GM13977 (cell line): ENCODE measurements at regions not wholly inside any gene's neighbourhood (a gene's known extent, or its start where the extent isn't known, plus 50 kb on each side); places are given as distances from the start of the nearest gene placed in this dataset.
"Not testable (repeated sequence)": the region's sequence is repeated elsewhere in the genome, so short reads cannot be mapped to it uniquely, and the experiment has no call there.

Experiments used
- DNase-seq: peaks from one replicate; pipeline ENCODE4 v3.0.0; 2012; ENCODE audit warnings: low spot score
- in situ Hi-C: fragments of 300-500 bp; cut with MboI; formaldehyde crosslinking; loops from one replicate; pipeline ENCODE4 v1.12.0; 2022; ENCODE audit warnings: low sequenced_read_pairs, low pct_unique_long_range_greater_than_20kb, mixed read lengths, inconsistent platforms; ENCODE audit not compliant: unreplicated experiment
- TF ChIP-seq, protein P1 (sequence below): IDR thresholded peaks from 2 replicates; pipeline ENCODE4 v1.5.1; 2012; ENCODE audit warnings: mild to moderate bottlenecking, control low read depth; ENCODE audit not compliant: insufficient read depth; ENCODE audit errors: extremely low read depth, missing control alignments

DNA sequence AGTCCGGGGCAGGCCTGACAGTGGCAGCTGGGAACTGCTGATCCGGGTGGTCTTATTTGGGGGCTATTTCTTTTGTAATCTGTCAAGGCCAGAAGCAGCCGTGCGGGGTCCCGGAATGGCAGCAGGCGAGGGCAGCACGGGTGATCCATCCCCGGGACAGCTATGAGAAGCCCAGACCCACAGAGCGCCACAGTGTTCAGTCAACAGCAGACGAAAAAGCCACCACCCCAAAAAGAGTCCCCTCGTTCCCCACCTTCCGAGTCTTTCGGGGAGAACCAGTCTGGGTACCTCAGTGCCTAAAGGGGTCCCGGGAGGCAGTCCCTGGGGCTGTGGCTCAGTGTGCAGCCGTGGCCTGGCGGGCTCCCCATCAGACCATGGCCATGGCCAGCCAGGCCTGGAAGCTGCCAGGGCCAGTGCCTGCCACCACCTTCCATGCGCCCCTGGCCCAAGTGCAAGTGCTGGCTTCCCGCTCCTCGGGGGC is 125.1 kb upstream of the KCTD7 start:
- DNase-seq: no peak
- TF ChIP-seq, protein P1, sequence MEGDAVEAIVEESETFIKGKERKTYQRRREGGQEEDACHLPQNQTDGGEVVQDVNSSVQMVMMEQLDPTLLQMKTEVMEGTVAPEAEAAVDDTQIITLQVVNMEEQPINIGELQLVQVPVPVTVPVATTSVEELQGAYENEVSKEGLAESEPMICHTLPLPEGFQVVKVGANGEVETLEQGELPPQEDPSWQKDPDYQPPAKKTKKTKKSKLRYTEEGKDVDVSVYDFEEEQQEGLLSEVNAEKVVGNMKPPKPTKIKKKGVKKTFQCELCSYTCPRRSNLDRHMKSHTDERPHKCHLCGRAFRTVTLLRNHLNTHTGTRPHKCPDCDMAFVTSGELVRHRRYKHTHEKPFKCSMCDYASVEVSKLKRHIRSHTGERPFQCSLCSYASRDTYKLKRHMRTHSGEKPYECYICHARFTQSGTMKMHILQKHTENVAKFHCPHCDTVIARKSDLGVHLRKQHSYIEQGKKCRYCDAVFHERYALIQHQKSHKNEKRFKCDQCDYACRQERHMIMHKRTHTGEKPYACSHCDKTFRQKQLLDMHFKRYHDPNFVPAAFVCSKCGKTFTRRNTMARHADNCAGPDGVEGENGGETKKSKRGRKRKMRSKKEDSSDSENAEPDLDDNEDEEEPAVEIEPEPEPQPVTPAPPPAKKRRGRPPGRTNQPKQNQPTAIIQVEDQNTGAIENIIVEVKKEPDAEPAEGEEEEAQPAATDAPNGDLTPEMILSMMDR: no peak
- in situ Hi-C loops: no loop called here

DNA sequence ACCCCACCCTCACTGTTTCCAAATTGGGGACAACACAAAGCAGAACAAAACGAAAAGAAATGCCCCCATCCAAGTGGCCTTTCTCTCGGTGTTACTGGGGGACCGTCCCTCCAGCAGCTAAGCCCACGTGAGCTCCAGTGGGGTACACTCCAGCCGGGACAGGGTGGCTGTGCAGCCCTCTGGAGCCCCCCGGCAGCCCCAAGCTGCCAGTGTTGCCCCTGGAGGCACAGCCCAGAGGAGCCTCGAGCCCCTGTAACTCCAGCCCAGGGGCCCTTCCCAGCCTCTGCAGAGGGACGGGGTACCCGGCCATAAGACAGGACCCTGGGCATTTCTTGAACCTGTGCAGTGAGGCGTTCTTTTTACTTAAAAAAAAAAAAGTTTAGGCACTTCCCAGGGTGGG is 124.5 kb upstream of the KCTD7 start:
- TF ChIP-seq, protein P1: no peak
- DNase-seq: no peak
- in situ Hi-C loops: no loop called here

GRCh38 chr7:66505009-66505408 is 123.7 kb upstream of the KCTD7 start:
- in situ Hi-C loops: no loop called here
- TF ChIP-seq, protein P1: no peak
- no peak for DNase-seq

DNA sequence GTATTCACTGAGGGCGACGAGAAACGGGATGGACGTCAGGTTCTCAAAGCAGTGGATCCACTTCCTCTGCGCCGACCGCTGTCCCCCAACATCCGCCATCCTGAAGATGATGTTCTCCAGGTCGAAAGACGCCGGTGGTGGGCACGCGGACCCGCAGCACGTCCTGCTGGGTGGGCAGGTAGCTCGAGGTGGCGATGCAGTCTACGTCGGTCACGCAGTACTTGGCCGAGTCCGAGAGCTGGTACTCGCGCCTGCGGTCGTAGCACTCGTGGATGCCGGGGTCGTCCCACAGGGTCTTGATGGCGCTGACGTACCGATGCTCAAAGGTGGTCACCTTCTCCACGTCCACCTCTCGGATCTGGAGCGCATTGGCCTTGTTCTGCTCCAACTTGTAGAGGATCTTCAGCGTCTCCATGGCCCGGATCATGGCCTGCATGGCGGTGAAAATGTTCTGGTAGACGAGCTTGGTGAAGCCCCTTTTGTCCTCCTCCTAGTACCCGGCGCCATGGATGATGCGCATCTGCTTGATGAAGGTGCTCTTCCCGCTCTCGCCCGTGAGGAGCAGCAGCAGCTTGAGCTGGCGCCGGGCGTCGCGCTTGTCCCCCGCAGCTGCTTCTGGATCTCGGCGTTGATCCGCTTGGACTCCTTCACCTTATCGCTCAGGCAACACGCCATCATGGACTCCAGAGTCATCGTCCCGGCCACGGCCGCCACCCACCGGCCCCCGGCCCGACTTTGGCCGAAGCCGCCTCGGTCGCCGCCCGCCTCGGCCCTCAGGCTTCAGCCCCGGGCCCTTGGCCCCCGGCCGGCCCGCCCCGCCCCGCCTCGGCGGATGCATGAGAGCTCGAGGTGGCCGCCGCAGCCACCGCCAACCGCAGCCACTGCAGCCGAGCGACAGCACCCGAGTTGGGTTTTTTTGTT is 122.9 kb upstream of the KCTD7 start:
- DNase-seq: no peak
- in situ Hi-C loops: no loop called here
- TF ChIP-seq, protein P1: no peak

GRCh38 chr7:66506703-66507102 is 122.0 kb upstream of the KCTD7 start:
- in situ Hi-C loops: not testable (repeated sequence)

GRCh38 chr7:66507764-66508296 is 120.9 kb upstream of the KCTD7 start:
- DNase-seq: no peak
- TF ChIP-seq, protein P1: no peak
- in situ Hi-C loops: no loop called here

More at GRCh38 chr7:66506703-66507102, 122.0 kb upstream of the KCTD7 start:
- not testable (repeated sequence) for DNase-seq

- TF ChIP-seq, protein P1: no peak
- in situ Hi-C loops: no loop called here
- DNase-seq: no peak
Measured at GRCh38 chr7:66508431-66508830, 120.2 kb upstream of the KCTD7 start.
